Thyroid gland (tissue), 4 donors: ENCODE measurements at regions not wholly inside any gene's neighbourhood (a gene's known extent, or its start where the extent isn't known, plus 50 kb on each side); places are given as distances from the start of the nearest gene placed in this dataset.

Experiments used
- CTCF ChIP-seq, 6 experiments: fragments of 200-600 bp in 3 of 6; fragments of 450-650 bp in 3 of 6; sonication (generic) in 3 of 6; IDR thresholded peaks; one replicate each; pipeline ENCODE4 v1.5.1; 2016 to 2019; ENCODE audit warnings: antibody characterized with exemption in 6 of 6, mild to moderate bottlenecking in 2 of 6, inconsistent platforms in 1 of 6, moderate library complexity in 1 of 6
- POLR2A ChIP-seq, 2 donors: fragments of 450-650 bp; IDR thresholded peaks; one replicate each; pipeline ENCODE4 v1.6.1; 2017; ENCODE audit warnings: antibody characterized with exemption in 2 of 2, mild to moderate bottlenecking in 2 of 2, moderate library complexity in 1 of 2

DNA sequence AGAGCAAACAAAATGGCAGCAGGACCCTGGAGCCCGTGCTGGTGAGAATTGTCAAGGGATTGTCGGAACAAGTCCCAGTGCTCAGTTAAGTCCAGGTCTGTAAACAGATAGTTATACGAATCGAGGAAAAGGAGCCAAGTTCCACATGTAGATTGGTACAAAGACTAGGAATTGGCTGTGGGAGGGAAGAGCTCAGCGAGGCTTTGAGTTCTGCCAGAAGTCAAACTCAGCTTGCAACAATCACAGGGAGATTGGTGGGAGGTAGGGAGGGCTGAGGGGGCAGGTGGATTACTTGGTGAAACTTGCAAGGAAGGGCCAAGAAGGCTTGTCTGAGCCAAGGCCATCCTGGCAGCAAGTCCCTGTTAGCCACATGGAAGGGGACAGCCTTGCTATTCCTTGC, 217.8 kb upstream of the ARL4C start:
- TF ChIP-seq CTCF (IDR thresholded peaks at IDR 0.05) (no peak), POLR2A (IDR thresholded peaks at IDR 0.05) (no peak)
